Mucosa of rectum (tissue), 2 donors: ENCODE measurements at regions not wholly inside any gene's neighbourhood (a gene's known extent, or its start where the extent isn't known, plus 50 kb on each side); places are given as distances from the start of the nearest gene placed in this dataset.

Experiments
- H3K27ac ChIP-seq, 2 donors: one replicate each; pipeline ENCODE4 v1.7.0; 2013; ENCODE audit warnings: inconsistent platforms in 2 of 2, low read depth in 2 of 2, low read length in 2 of 2
- H3K27me3 ChIP-seq, 2 donors: one replicate each; pipeline ENCODE4 v1.7.0; 2013; ENCODE audit warnings: low read length in 2 of 2; ENCODE audit not compliant: control insufficient read depth in 2 of 2, insufficient read depth in 2 of 2
- H3K36me3 ChIP-seq, 2 donors: one replicate each; pipeline ENCODE4 v1.7.0; 2013; ENCODE audit warnings: low read length in 2 of 2; ENCODE audit not compliant: control insufficient read depth in 2 of 2, insufficient read depth in 2 of 2
- H3K4me1 ChIP-seq, 2 donors: one replicate each; pipeline ENCODE4 v1.7.0; 2013; ENCODE audit warnings: low read length in 2 of 2, mild to moderate bottlenecking in 1 of 2; ENCODE audit not compliant: control insufficient read depth in 2 of 2, insufficient read depth in 2 of 2
- H3K4me3 ChIP-seq, 2 donors: one replicate each; pipeline ENCODE4 v1.7.0; 2013; ENCODE audit warnings: low read length in 2 of 2
- H3K9ac ChIP-seq, 2 donors: one replicate each; pipeline ENCODE4 v1.7.0; 2013; ENCODE audit warnings: low read length in 2 of 2, low read depth in 1 of 2, mild to moderate bottlenecking in 1 of 2
- H3K9me3 ChIP-seq, 2 donors: one replicate each; pipeline ENCODE4 v1.7.0; 2013; ENCODE audit warnings: low read length in 2 of 2; ENCODE audit not compliant: control insufficient read depth in 2 of 2
- donor health status: healthy.
- donor health status: Normal muscosa, but diverticular disease.

GRCh38 chr7:116340201-116340847 lies 130.0 kb downstream of the TES start:
- H3K4me1 ChIP-seq: peaks cover 0 to 3% of the 10 kb centered on the region in 2 donors
- H3K9ac ChIP-seq: no peak overlapping the region
- H3K9me3 ChIP-seq: no peaks in the 10 kb centered on the region
- no peaks in the 10 kb centered on the region for H3K36me3 ChIP-seq
- H3K27me3 ChIP-seq: no peaks in the 10 kb centered on the region
- no peak overlapping the region for H3K27ac ChIP-seq
- H3K4me3 ChIP-seq: no peak overlapping the region

DNA sequence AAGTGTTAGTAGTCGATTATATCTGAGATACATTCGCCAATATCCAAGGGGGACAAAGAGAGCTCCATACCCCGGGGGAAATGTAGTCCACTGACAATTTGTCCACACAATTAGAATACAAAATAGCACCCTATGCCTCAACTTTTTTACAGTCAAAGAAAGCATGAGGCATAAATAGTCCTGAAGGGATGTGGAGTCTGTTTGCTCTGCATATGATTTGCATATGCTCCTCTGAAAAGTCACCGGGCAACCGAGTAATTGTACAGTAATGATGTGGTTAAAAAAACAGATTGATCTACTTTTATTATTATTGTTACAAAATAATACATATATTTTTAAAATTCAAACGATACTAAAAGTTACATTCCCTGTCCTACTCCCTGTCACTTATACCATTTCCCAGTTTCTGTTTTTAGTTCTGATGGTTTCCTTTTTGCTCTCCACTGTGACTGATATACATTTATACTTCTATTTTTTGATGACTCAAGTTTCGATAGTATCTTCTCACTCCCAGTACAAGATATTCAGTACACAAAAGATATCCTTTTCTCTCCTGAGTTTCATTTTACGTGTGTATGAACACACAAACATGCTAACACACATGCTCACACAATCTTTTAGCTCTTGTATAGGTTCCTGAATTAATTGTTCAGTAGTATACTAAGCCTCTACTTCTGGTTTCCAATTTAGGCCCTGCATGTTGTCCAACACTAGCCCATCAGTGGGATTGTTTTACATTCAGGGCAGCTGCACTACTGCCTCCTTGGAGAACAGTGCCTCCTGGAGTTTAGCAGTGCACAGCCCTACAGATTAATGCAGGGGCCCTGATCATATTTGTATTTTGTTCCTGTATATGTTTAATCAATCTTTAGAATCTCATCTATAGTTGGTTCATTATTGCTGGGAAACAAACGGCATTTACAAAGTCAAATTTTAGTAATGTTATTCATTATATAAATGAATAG lies 130.9 kb downstream of the TES start:
- Histone ChIP-seq H3K27ac (no peak overlapping the region), H3K9ac (no peak overlapping the region), H3K36me3 (no peaks in the 10 kb centered on the region), H3K27me3 (no peaks in the 10 kb centered on the region), H3K4me1 (peaks cover 0 to 3% of the 10 kb centered on the region in 2 donors), H3K4me3 (no peak overlapping the region), H3K9me3 (no peaks in the 10 kb centered on the region)

DNA sequence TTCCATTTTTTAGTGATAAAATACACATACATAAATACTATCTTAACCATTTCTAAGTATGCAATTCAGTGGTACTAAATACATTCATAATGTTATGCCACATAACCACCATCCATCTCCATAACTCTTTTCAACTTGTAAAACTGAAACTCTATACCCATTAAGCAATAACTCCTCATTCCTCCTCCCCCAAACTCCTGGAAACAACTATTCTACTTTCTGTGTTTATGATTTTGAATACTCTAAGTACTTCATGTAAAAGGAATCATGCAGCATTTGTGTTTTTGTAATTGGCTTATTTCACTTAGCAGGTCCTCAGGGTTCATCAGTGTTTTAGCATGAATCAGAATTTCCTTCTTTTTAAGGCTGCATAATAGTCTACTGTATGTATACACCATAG lies 131.8 kb downstream of the TES start:
- Histone ChIP-seq H3K9ac (no peak overlapping the region), H3K4me3 (no peak overlapping the region), H3K4me1 (peaks cover 0 to 3% of the 10 kb centered on the region in 2 donors), H3K9me3 (no peaks in the 10 kb centered on the region), H3K27ac (no peak overlapping the region), H3K36me3 (no peaks in the 10 kb centered on the region), H3K27me3 (no peaks in the 10 kb centered on the region)

DNA sequence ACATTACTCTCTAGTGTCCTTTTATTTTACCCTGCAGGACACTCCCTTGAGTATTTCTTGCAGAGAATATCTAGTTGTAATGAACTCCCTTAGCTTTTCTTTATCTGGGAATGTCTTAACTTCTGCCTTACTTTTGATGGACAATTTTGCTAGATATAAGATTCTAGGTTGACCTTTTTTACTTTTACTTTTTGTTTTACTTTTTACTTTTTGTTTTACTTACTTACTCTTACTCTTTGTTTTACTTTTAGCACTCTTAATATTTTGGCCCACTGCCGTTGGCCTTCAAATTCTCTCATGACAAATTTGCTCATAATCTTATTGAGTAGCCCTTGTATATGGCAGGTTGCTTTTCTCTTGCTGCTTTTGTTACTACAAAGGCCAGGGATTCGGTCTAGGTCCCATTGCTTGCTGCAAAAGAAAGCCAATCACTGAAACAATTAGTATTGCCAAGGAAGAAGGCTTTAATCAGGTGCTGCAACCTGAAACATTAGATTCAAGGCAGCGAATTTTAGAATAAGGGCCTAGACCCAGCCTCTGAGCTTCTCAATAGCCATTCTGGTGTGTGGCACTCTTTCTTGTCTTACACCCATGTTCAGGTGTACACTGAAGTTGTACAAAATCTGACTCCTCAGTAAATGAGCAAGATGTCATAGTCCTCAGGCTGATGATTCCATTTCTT lies 137.0 kb downstream of the TES start:
- Histone ChIP-seq H3K27me3 (no peaks in the 10 kb centered on the region), H3K36me3 (no peaks in the 10 kb centered on the region), H3K4me3 (no peak overlapping the region), H3K4me1 (no peaks in the 10 kb centered on the region), H3K9ac (no peak overlapping the region), H3K9me3 (no peaks in the 10 kb centered on the region), H3K27ac (no peak overlapping the region)

DNA sequence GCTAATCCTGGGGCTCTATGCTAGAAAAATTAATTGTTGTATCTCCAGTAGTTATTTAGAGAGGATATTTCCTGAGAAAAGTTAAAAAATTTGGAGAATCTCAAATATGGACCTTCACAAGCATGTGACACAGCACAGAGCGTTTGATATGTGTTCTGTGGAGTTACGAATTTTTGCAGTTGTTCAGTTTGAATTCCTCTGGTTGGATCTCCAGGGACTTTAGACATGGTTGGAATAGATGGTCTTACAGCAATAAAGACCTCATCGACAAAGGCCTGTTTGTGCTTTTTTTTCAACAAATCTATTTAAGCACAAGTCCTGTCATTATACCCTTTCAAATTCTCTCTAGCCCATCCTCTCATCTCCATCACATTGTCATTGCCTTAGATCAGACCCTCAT lies 138.0 kb downstream of the TES start:
- Histone ChIP-seq H3K9ac (no peak overlapping the region), H3K36me3 (no peaks in the 10 kb centered on the region), H3K4me1 (no peaks in the 10 kb centered on the region), H3K4me3 (no peak overlapping the region), H3K27me3 (no peaks in the 10 kb centered on the region), H3K9me3 (no peaks in the 10 kb centered on the region), H3K27ac (no peak overlapping the region)

GRCh38 chr7:116351966-116352365 lies 141.6 kb downstream of the TES start:
- H3K4me1 ChIP-seq: no peaks in the 10 kb centered on the region

DNA sequence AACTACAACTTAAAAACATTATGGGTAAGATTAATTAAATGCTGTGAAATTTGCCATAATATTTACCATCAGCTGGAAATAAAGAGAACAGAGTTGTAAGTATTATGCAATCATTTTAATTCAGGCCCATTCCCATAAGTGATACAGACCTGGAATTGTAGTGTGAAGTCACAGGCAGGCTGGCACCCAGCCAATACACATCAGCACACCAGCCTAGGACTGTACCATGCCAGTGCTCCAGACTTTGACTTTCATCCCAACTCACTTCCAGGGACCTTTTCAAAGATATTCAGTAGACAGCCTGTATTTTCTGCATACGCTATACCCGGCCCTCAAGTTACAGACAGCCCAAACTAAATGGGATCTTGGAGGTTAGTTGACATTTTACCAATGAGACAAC lies 143.3 kb downstream of the TES start:
- Histone ChIP-seq H3K4me1 (no peaks in the 10 kb centered on the region), H3K27ac (peak overlapping the region; percentile 57 to 60), H3K36me3 (no peaks in the 10 kb centered on the region), H3K4me3 (no peak overlapping the region), H3K27me3 (no peaks in the 10 kb centered on the region), H3K9ac (no peak overlapping the region), H3K9me3 (no peaks in the 10 kb centered on the region)

More at GRCh38 chr7:116351966-116352365, 141.6 kb downstream of the TES start:
- Histone ChIP-seq H3K27ac (no peak overlapping the region), H3K9me3 (no peaks in the 10 kb centered on the region), H3K27me3 (no peaks in the 10 kb centered on the region), H3K4me3 (no peak overlapping the region), H3K9ac (no peak overlapping the region), H3K36me3 (no peaks in the 10 kb centered on the region)

- Histone ChIP-seq H3K4me1 (no peaks in the 10 kb centered on the region), H3K36me3 (no peaks in the 10 kb centered on the region), H3K4me3 (no peak overlapping the region), H3K9me3 (no peaks in the 10 kb centered on the region), H3K27me3 (no peaks in the 10 kb centered on the region), H3K9ac (no peak overlapping the region), H3K27ac (peak overlapping the region; percentile 60 to 71)
Measured at GRCh38 chr7:116354171-116354545, 143.8 kb downstream of the TES start.

GRCh38 chr7:116354546-116355423 lies 144.4 kb downstream of the TES start:
- no peaks in the 10 kb centered on the region for H3K27me3 ChIP-seq
- H3K4me3 ChIP-seq: peak overlapping the region in 1 of 2 donors; percentile 32
- no peaks in the 10 kb centered on the region for H3K4me1 ChIP-seq
- no peak overlapping the region for H3K9ac ChIP-seq
- H3K27ac ChIP-seq: peak overlapping the region; percentile 60 to 71
- H3K9me3 ChIP-seq: no peaks in the 10 kb centered on the region
- H3K36me3 ChIP-seq: no peaks in the 10 kb centered on the region
